PC-9 (cell line): ENCODE measurements at regions not wholly inside any gene's neighbourhood (a gene's known extent, or its start where the extent isn't known, plus 50 kb on each side); places are given as distances from the start of the nearest gene placed in this dataset.

Experiments
- CTCF ChIP-seq: fragments of 200-600 bp; sonication (generic); conservative IDR thresholded peaks from 2 replicates; pipeline ENCODE4 v1.6.1; 2017; ENCODE audit warnings: mixed run types, antibody characterized with exemption, mild to moderate bottlenecking, moderate library complexity
- EZH2 ChIP-seq: fragments of 200-600 bp; sonication (generic); IDR thresholded peaks from 2 replicates; pipeline ENCODE4 v1.8.0; 2017; ENCODE audit warnings: antibody characterized with exemption, low read depth

DNA sequence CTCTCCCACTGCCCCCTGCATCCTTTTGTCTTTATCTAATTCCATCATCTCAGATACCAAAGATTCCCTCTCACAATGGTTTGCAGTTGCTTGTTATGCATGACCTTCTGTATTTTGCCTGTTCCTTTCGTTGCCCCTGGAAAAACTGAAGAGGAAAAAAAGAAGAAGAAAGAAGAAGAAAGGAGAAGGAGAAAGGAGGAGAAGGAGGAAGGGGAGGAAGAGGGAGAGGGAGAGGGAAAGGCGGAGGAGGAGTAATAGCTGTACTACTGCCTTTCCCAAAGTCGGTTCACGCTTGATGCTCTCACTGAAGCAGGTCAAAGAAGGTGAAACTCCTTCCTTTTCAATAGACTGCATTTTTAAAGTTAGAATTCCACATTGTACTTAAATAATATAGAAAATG, 513.8 kb downstream of the PTPRC start:
- TF ChIP-seq CTCF (no peak), EZH2 (no peak)
